Progenitor cell of endocrine pancreas (in vitro differentiated cells): ENCODE measurements at regions not wholly inside any gene's neighbourhood (a gene's known extent, or its start where the extent isn't known, plus 50 kb on each side); places are given as distances from the start of the nearest gene placed in this dataset.

Source experiments
- DNase-seq: peaks from one replicate; pipeline ENCODE4 v3.0.0; 2021; ENCODE audit warnings: low spot score; ENCODE audit not compliant: unreplicated experiment
- H3K27ac Mint-ChIP-seq: 2 replicates; pipeline ENCODE4 v1.8.0; 2021; ENCODE audit warnings: mild to moderate bottlenecking, moderate library complexity, mixed read lengths
- H3K27me3 Mint-ChIP-seq: 2 replicates; pipeline ENCODE4 v1.8.0; 2021; ENCODE audit warnings: mixed read lengths
- H3K36me3 Mint-ChIP-seq: 2 replicates; pipeline ENCODE4 v1.8.0; 2022; ENCODE audit warnings: mixed read lengths; ENCODE audit not compliant: insufficient read depth
- H3K4me1 Mint-ChIP-seq: 2 replicates; pipeline ENCODE4 v1.8.0; 2021; ENCODE audit warnings: low read depth, mixed read lengths
- H3K4me3 Mint-ChIP-seq: 2 replicates; pipeline ENCODE4 v1.8.0; 2021; ENCODE audit warnings: low read depth, mild to moderate bottlenecking, moderate library complexity, mixed read lengths
- H3K9me3 Mint-ChIP-seq: 2 replicates; pipeline ENCODE4 v1.8.0; 2021; ENCODE audit warnings: low read depth, mixed read lengths
- TF ChIP-seq, protein P1 (sequence below): fragments of 200-600 bp; sonication (generic); IDR thresholded peaks from one replicate; pipeline ENCODE4 v1.5.0; 2021; ENCODE audit warnings: antibody characterized with exemption, mild to moderate bottlenecking; ENCODE audit not compliant: unreplicated experiment

DNA sequence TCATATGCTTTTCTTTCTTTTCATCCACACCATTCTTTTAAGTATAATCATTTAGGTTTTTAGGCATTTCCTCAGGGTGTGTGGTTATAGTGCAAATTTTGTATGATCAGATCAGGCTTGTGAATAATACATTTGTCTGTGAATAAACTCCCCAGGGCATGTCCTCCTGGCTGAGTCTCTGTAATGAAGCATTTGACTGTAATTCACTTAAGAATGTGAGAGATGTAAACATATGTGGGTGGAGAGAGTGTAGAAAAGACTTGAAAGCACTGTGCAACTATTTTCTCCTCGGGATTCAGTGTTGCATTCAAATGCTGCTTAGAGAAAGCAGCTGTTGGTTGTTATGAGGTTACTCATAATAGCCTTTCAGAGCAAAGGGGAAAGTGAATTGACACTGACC lies 996.5 kb downstream of the TUSC7 start:
- Mint-ChIP-seq H3K4me1 (peaks cover 8% of the 10 kb centered on the region), H3K27me3 (no peaks in the 10 kb centered on the region)
- TF ChIP-seq, protein P1, sequence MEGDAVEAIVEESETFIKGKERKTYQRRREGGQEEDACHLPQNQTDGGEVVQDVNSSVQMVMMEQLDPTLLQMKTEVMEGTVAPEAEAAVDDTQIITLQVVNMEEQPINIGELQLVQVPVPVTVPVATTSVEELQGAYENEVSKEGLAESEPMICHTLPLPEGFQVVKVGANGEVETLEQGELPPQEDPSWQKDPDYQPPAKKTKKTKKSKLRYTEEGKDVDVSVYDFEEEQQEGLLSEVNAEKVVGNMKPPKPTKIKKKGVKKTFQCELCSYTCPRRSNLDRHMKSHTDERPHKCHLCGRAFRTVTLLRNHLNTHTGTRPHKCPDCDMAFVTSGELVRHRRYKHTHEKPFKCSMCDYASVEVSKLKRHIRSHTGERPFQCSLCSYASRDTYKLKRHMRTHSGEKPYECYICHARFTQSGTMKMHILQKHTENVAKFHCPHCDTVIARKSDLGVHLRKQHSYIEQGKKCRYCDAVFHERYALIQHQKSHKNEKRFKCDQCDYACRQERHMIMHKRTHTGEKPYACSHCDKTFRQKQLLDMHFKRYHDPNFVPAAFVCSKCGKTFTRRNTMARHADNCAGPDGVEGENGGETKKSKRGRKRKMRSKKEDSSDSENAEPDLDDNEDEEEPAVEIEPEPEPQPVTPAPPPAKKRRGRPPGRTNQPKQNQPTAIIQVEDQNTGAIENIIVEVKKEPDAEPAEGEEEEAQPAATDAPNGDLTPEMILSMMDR, result no peak

DNA sequence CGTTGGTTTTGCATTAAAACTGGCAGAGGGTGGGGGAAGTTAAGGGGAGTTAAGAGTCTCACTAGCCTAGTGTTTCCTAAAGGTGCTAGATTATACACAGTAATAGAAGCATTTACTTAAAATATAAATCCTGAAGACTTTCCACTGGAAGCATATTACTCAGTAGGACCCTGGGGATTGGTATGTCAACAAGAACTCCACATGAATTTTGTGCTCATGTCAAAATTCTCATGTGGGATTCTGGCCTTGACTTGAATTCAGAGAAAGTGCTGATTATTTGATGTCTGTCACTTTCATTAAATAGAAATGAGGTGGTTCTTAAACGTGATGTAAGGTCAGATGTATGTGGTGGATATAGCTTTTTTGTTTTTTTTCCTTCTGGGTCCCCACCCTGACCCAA lies 997.2 kb downstream of the TUSC7 start:
- no peaks in the 10 kb centered on the region for H3K27me3 Mint-ChIP-seq
- peaks cover 8% of the 10 kb centered on the region for H3K4me1 Mint-ChIP-seq
- H3K27ac Mint-ChIP-seq, result no peak overlapping the region
- no peaks in the 10 kb centered on the region for H3K9me3 Mint-ChIP-seq
- no peak overlapping the region for H3K4me3 Mint-ChIP-seq
- no peak for DNase-seq
- TF ChIP-seq, protein P1, result no peak
- H3K36me3 Mint-ChIP-seq, result no peaks in the 10 kb centered on the region

More for the DNA sequence above, 996.5 kb downstream of the TUSC7 start:
- Mint-ChIP-seq H3K9me3 (no peaks in the 10 kb centered on the region), H3K27ac (no peak overlapping the region), H3K36me3 (no peaks in the 10 kb centered on the region), H3K4me3 (no peak overlapping the region)
- DNase-seq, result no peak

DNA sequence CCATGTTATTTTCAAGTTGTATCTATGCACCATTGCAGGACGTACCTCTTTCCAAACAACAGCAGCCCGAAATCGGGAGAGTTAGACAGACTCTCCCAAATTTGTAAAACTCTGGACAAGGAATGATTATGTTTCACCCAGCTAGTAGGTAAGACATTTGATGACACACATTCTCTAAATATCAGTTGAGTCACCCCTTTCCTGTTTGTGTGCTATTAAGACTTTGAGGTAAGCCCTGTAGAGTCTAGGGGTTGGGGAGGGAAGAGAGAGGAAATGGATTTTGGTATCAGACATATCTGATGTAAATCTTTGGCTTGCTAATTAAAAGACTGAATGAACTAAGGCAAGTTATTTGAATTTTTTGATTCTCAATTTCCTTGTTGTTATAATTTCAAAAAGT lies 999.0 kb downstream of the TUSC7 start:
- Mint-ChIP-seq H3K9me3 (no peaks in the 10 kb centered on the region), H3K27ac (no peak overlapping the region), H3K4me1 (peaks cover 8% of the 10 kb centered on the region), H3K36me3 (no peaks in the 10 kb centered on the region), H3K4me3 (no peak overlapping the region), H3K27me3 (no peaks in the 10 kb centered on the region)
- no peak for DNase-seq
- TF ChIP-seq, protein P1, result no peak

DNA sequence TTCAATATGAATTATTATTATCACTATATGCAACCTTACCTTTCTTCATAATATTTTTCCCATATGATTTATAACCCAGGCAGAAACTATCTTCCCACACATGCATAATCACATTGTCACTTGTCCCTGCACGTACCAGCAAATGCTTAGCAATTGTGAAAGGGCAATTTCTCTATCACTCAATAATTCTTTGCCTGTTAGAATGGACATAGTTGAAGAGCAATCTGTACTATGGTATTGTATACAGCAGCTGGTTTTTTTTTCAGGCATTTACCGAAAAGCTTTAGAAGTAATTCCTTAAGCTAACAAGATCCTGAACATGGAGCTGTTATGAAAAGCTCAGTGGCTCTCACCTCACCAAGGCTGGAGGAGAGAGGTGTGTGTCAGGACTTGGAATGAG lies 999.5 kb downstream of the TUSC7 start:
- Mint-ChIP-seq H3K27me3 (no peaks in the 10 kb centered on the region), H3K4me1 (peaks cover 8% of the 10 kb centered on the region), H3K27ac (no peak overlapping the region), H3K36me3 (no peaks in the 10 kb centered on the region), H3K9me3 (no peaks in the 10 kb centered on the region), H3K4me3 (no peak overlapping the region)
- TF ChIP-seq, protein P1, result no peak
- no peak for DNase-seq

DNA sequence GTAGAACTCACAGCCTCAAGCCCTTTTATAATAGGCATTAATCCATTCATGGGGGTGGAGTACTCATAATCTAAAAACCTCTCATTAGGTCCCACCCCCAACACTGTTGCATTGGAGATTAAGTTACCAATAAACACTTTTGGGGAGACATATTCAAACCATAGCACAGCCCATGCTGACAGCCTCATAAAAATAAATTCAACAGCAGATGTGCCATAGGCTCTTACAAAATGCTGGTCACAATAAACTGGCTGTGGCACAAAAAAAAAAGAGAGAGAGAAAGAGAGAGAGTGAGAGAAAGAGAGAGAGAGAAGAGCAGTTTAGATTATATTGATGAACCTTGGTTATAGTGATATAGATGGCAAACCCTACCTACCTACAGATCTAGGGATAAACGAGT lies 1000.9 kb downstream of the TUSC7 start:
- Mint-ChIP-seq H3K27me3 (no peaks in the 10 kb centered on the region), H3K36me3 (no peaks in the 10 kb centered on the region), H3K4me3 (no peak overlapping the region), H3K27ac (no peak overlapping the region), H3K9me3 (no peaks in the 10 kb centered on the region), H3K4me1 (peaks cover 8% of the 10 kb centered on the region)
- TF ChIP-seq, protein P1, result no peak
- DNase-seq, result no peak
